B cell (primary cell): ENCODE measurements at regions not wholly inside any gene's neighbourhood (a gene's known extent, or its start where the extent isn't known, plus 50 kb on each side); places are given as distances from the start of the nearest gene placed in this dataset.

Experiments
- ATAC-seq: fragments of 200-7000 bp; cut with Tn5 transposase; one replicate; pipeline ENCODE4 v1.10.0; 2021; ENCODE audit warnings: low read depth, mild to moderate bottlenecking, moderate number of reproducible peaks, moderate library complexity
- CTCF ChIA-PET: fragments of 350-600 bp; sonication (Branson Sonifier 250); formaldehyde crosslinking; loops from one replicate; lab custom pipeline; 2021; ENCODE audit warnings: antibody characterized with exemption, inconsistent platforms; lab: Charles Lee
- POLR2A ChIA-PET: fragments of 350-600 bp; sonication (Branson Sonifier 250); formaldehyde crosslinking; loops from one replicate; lab custom pipeline; 2021; ENCODE audit warnings: antibody characterized with exemption; lab: Charles Lee
- DNase-seq: peaks from one replicate; pipeline ENCODE4 v3.0.0; 2013
- H2AFZ ChIP-seq: 2 replicates; pipeline ENCODE4 v1.6.1; 2012; ENCODE audit warnings: mild to moderate bottlenecking, low read depth, low read length; ENCODE audit not compliant: insufficient read depth, poor library complexity, severe bottlenecking
- H3K27ac ChIP-seq, 2 donors: 1 replicate in 1 of 2; 2 replicates in 1 of 2; pipeline ENCODE4 v1.5.1; 2012 to 2013; ENCODE audit warnings: low read length in 2 of 2, mild to moderate bottlenecking in 2 of 2, moderate library complexity in 1 of 2
- H3K27me3 ChIP-seq, 4 experiments: fragments of 200-600 bp in 1 of 4; sonication (generic) in 1 of 4; replicated peaks in 1 of 4; 1 replicate in 2 of 4; 2 replicates in 2 of 4; pipeline versions ENCODE4 v1.6.1 to v1.7.0; 2013 to 2016; ENCODE audit warnings: low read length in 3 of 4, mild to moderate bottlenecking in 2 of 4, mixed read lengths in 1 of 4, moderate library complexity in 1 of 4; ENCODE audit not compliant: insufficient read depth in 4 of 4, control insufficient read depth in 3 of 4; ENCODE audit errors: control extremely low read depth in 1 of 4
- H3K36me3 ChIP-seq, 2 experiments: replicated peaks in 1 of 2; 1 replicate in 1 of 2; 2 replicates in 1 of 2; pipeline versions ENCODE4 v1.6.1 to v1.7.1; 2013; ENCODE audit warnings: low read length in 1 of 2; ENCODE audit not compliant: insufficient read depth in 2 of 2, control insufficient read depth in 1 of 2; ENCODE audit errors: control extremely low read depth in 1 of 2, extremely low read depth in 1 of 2
- H3K4me1 ChIP-seq, 2 donors: fragments of 200-600 bp in 1 of 2; sonication (generic) in 1 of 2; 1 replicate in 1 of 2; 2 replicates in 1 of 2; pipeline versions ENCODE4 v1.5.1 to v1.6.1; 2013 to 2017; ENCODE audit warnings: low read length in 2 of 2; ENCODE audit not compliant: control insufficient read depth in 2 of 2, insufficient read depth in 2 of 2
- H3K4me2 ChIP-seq: replicated peaks from 2 replicates; pipeline ENCODE3; 2012; ENCODE audit warnings: mild to moderate bottlenecking, low read depth, low read length; ENCODE audit not compliant: poor library complexity, severe bottlenecking
- H3K4me3 ChIP-seq, 5 experiments: fragments of 200-600 bp in 1 of 5; sonication (generic) in 1 of 5; 1 replicate in 3 of 5; 2 replicates in 2 of 5; pipeline versions ENCODE4 v1.5.1 to v1.7.0; 2011 to 2016; ENCODE audit warnings: low read length in 4 of 5, mild to moderate bottlenecking in 4 of 5, low read depth in 2 of 5, control low read depth in 1 of 5, moderate library complexity in 1 of 5; ENCODE audit not compliant: insufficient read depth in 1 of 5; ENCODE audit errors: control extremely low read depth in 1 of 5, extremely low read depth in 1 of 5
- H3K79me2 ChIP-seq: fragments of 200-600 bp; sonication (generic); one replicate; pipeline ENCODE4 v1.6.0; 2016; ENCODE audit warnings: low read length; ENCODE audit not compliant: control insufficient read depth, insufficient read depth
- H3K9ac ChIP-seq: fragments of 200-600 bp; sonication (generic); 2 replicates; pipeline ENCODE4 v1.6.1; 2017; ENCODE audit warnings: mild to moderate bottlenecking, low read length, moderate library complexity
- H3K9me3 ChIP-seq, 3 donors: one replicate each; pipeline versions ENCODE4 v1.6.1 to v1.7.1; 2013; ENCODE audit warnings: low read length in 2 of 3; ENCODE audit not compliant: control insufficient read depth in 2 of 3, insufficient read depth in 1 of 3; ENCODE audit errors: control extremely low read depth in 1 of 3
- H4K20me1 ChIP-seq: 2 replicates; pipeline ENCODE4 v1.6.0; 2012; ENCODE audit warnings: mild to moderate bottlenecking, low read length; ENCODE audit not compliant: insufficient read depth, control insufficient read depth, poor library complexity, severe bottlenecking
- H3K27ac Mint-ChIP-seq: one replicate; pipeline ENCODE4 v1.8.0; 2021; ENCODE audit warnings: mixed read lengths
- H3K27me3 Mint-ChIP-seq: one replicate; pipeline ENCODE4 v1.8.0; 2021; ENCODE audit warnings: mixed read lengths
- H3K4me1 Mint-ChIP-seq: one replicate; pipeline ENCODE4 v1.8.0; 2021; ENCODE audit warnings: mixed read lengths
- H3K4me3 Mint-ChIP-seq: one replicate; pipeline ENCODE4 v1.8.0; 2021; ENCODE audit warnings: mixed read lengths
- H3K9me3 Mint-ChIP-seq: one replicate; pipeline ENCODE4 v1.8.0; 2022; ENCODE audit warnings: mixed read lengths; ENCODE audit not compliant: insufficient read depth
- EZH2 ChIP-seq: IDR thresholded peaks from 2 replicates; pipeline ENCODE4 v1.6.1; 2012; ENCODE audit warnings: borderline replicate concordance, low read depth, mild to moderate bottlenecking, moderate library complexity, low read length; ENCODE audit not compliant: insufficient read depth, poor library complexity, severe bottlenecking
- WGBS: methylation state at CpG from one replicate; pipeline ENCODE4 v1.1.5; 2013; ENCODE audit warnings: missing lambda C conversion rate; ENCODE audit not compliant: insufficient coverage; 5-methylcytosine and 5-hydroxymethylcytosine counted together
- intact Hi-C: fragments of 100-400 bp; cut with micrococcal nuclease; formaldehyde crosslinking; loops from one replicate; pipeline ENCODE4 v1.10.0; 2022
- TF ChIP-seq, protein P1 (sequence below): fragments of 200-600 bp; IDR thresholded peaks from one replicate; pipeline ENCODE4 v1.8.0; 2022; ENCODE audit warnings: antibody characterized with exemption, mild to moderate bottlenecking

DNA sequence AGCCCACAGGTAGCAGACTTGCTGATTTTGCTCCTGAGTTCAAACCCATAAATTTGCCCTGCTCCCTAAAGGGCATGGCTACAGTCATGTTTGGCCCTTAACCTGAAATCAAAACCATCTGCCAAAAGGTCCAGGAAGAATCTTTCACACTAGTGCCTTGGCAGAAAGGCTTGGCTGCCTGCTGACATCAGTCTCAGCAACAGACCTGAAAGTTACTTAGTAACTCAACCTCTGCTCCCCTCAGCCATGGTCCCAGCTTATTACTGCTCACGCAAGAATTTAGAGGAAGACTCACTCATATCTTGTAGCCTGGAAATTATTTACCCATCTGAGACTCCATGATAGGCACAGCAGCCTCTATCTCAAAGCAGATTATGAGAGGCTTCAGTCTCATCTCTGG is 98.0 kb upstream of the KIF2B start:
- Mint-ChIP-seq H3K9me3 (peaks cover 8% of the 10 kb centered on the region), H3K4me3 (no peak overlapping the region), H3K27ac (no peak overlapping the region), H3K4me1 (no peaks in the 10 kb centered on the region), H3K27me3 (no peaks in the 10 kb centered on the region)
- Histone ChIP-seq H3K36me3 (no peaks in the 10 kb centered on the region), H4K20me1 (no peaks in the 10 kb centered on the region), H3K4me2 (no peak overlapping the region), H3K4me1 (no peaks in the 10 kb centered on the region), H2AFZ (no peak overlapping the region), H3K9ac (no peak overlapping the region), H3K27me3 (no peaks in the 10 kb centered on the region), H3K9me3 (peaks cover 0 to 7% (median 0%) of the 10 kb centered on the region in 3 donors), H3K27ac (no peak overlapping the region), H3K4me3 (no peak overlapping the region), H3K79me2 (no peaks in the 10 kb centered on the region)
- WGBS: 100% methylated on average over 1 of the region's 1 CpG
- no peak for ATAC-seq
- intact Hi-C loops: no loop called here
- ChIA-PET CTCF (no interaction called here), POLR2A (no interaction called here)
- DNase-seq: no peak
- TF ChIP-seq, protein P1, sequence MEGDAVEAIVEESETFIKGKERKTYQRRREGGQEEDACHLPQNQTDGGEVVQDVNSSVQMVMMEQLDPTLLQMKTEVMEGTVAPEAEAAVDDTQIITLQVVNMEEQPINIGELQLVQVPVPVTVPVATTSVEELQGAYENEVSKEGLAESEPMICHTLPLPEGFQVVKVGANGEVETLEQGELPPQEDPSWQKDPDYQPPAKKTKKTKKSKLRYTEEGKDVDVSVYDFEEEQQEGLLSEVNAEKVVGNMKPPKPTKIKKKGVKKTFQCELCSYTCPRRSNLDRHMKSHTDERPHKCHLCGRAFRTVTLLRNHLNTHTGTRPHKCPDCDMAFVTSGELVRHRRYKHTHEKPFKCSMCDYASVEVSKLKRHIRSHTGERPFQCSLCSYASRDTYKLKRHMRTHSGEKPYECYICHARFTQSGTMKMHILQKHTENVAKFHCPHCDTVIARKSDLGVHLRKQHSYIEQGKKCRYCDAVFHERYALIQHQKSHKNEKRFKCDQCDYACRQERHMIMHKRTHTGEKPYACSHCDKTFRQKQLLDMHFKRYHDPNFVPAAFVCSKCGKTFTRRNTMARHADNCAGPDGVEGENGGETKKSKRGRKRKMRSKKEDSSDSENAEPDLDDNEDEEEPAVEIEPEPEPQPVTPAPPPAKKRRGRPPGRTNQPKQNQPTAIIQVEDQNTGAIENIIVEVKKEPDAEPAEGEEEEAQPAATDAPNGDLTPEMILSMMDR: no peak
- TF ChIP-seq EZH2: no peak

DNA sequence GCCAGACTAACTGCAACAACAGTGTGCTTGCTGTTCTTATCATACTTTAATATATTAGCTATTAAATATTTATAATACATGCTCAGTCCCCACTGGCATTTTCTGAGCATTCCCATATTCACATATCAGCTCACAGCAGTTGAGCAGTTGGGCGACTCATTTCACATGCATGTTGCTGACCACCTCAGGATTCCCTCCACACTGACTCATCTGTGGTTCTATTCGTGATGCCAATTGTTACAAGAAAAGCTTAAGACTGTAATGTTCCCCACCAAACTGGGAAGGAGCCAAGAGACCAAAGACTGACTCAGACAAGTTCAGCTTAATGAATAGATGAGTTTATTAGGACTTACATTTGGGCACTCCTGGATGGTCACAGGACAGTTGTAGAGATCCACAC is 100.3 kb upstream of the KIF2B start:
- Histone ChIP-seq H3K27me3 (no peaks in the 10 kb centered on the region), H3K9me3 (peaks cover 0 to 7% (median 0%) of the 10 kb centered on the region in 3 donors), H3K79me2 (no peaks in the 10 kb centered on the region), H3K9ac (no peak overlapping the region), H3K4me2 (no peak overlapping the region), H2AFZ (no peak overlapping the region), H3K4me1 (no peaks in the 10 kb centered on the region), H3K27ac (no peak overlapping the region), H3K36me3 (no peaks in the 10 kb centered on the region), H4K20me1 (no peaks in the 10 kb centered on the region), H3K4me3 (no peak overlapping the region)
- ChIA-PET CTCF (no interaction called here), POLR2A (no interaction called here)
- ATAC-seq (no peak), DNase-seq (no peak)
- no peaks in the 10 kb centered on the region for H3K4me1 Mint-ChIP-seq
- 81% methylated on average over 1 of the region's 2 CpGs for WGBS
- no peak overlapping the region for H3K27ac Mint-ChIP-seq
- H3K27me3 Mint-ChIP-seq: no peaks in the 10 kb centered on the region
- peaks cover 9% of the 10 kb centered on the region for H3K9me3 Mint-ChIP-seq
- TF ChIP-seq, protein P1: no peak
- TF ChIP-seq EZH2: no peak
- intact Hi-C loops: no loop called here
- H3K4me3 Mint-ChIP-seq: no peak overlapping the region
